HG03108 (cell line): ENCODE measurements at regions not wholly inside any gene's neighbourhood (a gene's known extent, or its start where the extent isn't known, plus 50 kb on each side); places are given as distances from the start of the nearest gene placed in this dataset.

Experiments used
- ATAC-seq: cut with Tn5 transposase; IDR thresholded peaks from one replicate; pipeline ENCODE4 v1.9.1; 2021; ENCODE audit warnings: moderate library complexity; ENCODE audit not compliant: unreplicated experiment

- ATAC-seq, result no peak
Observed at GRCh38 chr9:550333-550732, 291.2 kb upstream of the DMRT1 start.

GRCh38 chr9:551986-552929, 289.2 kb upstream of the DMRT1 start:
- no peak for ATAC-seq

- no peak for ATAC-seq
Observed at GRCh38 chr9:555493-555892, 286.0 kb upstream of the DMRT1 start.

GRCh38 chr9:556199-556598, 285.3 kb upstream of the DMRT1 start:
- no peak for ATAC-seq

GRCh38 chr9:556675-557074, 284.8 kb upstream of the DMRT1 start:
- no peak for ATAC-seq

DNA sequence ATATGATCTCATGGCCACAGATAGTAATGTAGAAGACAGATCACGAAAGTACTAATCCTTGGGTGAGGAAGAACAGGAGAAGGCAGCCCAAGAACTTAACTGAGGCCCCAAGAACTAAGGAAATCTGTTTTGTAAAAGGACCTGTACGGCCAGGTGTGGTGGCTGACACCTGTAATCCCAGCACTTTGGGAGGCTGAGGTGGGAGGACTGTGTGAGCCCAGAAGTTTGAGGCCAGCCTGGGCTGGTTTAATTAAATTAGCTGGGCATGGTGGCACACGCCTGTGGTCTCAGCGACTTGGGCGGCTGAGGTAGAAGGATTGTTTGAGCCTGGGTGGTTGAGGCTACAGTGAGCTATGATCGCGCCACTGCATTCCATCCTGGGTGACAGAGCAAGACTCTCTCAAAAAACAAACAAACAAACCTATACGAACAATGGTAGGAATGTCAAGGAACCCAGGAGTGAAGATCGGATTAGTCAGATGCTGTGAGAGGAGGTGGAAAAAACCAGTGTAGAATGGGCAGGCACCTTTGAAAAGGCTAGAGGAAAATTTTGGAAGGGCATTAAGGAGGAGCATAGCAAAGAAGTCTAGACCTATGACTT, 283.8 kb upstream of the DMRT1 start:
- ATAC-seq, result no peak

- ATAC-seq, result no peak
Observed at GRCh38 chr9:561427-561826, 280.1 kb upstream of the DMRT1 start.

DNA sequence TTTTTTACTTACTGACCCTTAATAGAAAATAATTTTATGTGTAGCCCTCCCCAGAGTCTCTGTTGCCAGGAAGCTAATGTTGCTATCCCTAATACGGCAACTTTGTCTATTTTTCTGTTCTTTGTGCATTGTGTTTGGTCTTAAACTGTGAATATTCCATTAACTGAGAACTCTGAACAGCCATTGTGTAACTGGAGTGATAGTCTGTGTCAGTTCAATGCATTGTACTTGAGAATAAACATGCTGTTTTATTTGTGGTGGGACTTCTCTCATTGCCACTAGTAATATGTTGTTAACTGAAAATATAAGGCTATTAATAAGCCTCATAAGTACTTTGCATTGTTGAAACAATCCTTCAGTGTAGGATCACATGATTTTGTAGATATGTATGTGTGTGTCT, 278.3 kb upstream of the DMRT1 start:
- no peak for ATAC-seq

- no peak for ATAC-seq
Observed at GRCh38 chr9:565528-565927, 276.0 kb upstream of the DMRT1 start.

GRCh38 chr9:567128-567746, 274.3 kb upstream of the DMRT1 start:
- peak; percentile 91 for ATAC-seq

DNA sequence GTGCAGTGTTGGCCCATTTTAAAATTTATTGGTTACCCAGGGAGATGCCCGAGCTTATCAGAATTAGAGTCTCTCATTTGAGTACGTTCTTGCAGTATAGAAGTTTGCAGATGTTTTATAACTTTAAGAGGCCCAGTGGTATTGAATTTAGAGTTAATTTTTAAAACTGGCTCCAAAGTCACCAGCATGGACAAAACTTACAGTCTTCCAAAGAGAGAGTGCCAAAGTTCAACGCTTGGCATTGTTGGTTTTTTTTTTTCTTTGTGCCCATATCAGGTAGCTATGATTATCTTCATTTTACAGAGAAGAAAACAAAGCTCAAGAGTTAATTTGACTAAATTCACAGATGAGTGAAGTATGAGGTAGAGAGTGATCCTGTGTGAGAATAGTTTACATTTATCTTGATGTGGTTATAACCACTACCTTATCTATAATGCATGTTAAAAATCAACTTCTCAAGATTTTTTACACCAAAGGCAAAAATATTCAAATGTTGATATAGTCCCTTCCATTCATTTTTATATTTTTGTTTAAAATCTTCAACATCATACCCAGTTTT, 273.7 kb upstream of the DMRT1 start:
- no peak for ATAC-seq

GRCh38 chr9:569296-569695, 272.2 kb upstream of the DMRT1 start:
- no peak for ATAC-seq

- no peak for ATAC-seq
Observed at GRCh38 chr9:570187-570586, 271.3 kb upstream of the DMRT1 start.

DNA sequence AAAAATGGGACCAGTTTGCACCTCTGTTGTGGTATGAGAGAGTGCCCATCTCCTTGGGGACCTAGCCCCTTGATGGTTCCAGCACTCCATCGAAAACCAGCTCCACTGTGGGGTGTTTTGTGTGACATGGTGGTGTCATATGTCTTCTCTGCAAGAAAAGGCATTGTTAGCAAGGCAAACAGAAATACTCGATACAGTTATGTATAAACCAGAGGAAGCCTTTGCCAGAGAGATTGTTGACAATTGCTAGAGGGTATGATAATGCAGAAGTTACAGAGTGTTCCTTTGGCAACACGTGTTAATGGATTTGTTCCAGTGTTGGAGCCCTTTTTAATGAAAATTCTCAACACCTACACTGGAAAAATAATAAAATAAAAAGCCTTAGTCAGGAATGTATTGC, 270.4 kb upstream of the DMRT1 start:
- no peak for ATAC-seq

GRCh38 chr9:571741-572140, 269.8 kb upstream of the DMRT1 start:
- ATAC-seq, result no peak

GRCh38 chr9:573691-574410, 267.6 kb upstream of the DMRT1 start:
- ATAC-seq, result no peak

GRCh38 chr9:575139-575538, 266.4 kb upstream of the DMRT1 start:
- no peak for ATAC-seq

DNA sequence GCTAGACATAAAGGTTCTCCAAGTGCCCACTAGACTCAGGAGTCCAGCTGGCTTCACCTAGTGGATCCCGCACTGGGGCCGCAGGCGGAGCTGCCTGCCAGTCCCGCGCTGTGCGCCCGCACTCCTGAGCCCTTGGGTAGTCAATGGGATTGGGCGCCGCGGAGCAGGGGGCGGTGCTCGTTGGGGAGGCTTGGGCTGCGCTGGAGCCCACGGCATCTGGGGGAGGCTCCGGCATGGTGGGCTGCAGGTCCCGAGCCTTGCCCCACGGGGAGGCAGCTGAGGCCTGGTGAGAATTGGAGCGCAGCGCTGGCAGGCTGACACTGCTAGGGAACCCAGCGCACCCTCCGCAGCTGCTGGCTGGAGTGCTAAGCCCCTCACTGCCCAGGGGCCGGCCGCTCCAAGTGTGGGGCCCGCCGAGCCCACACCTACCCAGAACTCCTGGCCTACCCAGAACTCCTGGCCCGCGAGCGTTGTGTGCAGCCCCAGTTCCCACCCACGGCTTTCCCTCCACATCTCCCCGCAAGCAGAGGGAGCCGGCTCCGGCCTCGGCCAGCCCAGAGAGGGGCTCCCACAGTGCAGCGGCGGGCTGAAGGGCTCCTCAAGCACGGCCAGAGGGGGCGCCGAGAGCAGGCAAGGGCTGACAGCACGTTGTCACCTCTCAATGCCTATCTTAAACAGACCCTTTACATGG, 260.7 kb upstream of the DMRT1 start:
- no peak for ATAC-seq

DNA sequence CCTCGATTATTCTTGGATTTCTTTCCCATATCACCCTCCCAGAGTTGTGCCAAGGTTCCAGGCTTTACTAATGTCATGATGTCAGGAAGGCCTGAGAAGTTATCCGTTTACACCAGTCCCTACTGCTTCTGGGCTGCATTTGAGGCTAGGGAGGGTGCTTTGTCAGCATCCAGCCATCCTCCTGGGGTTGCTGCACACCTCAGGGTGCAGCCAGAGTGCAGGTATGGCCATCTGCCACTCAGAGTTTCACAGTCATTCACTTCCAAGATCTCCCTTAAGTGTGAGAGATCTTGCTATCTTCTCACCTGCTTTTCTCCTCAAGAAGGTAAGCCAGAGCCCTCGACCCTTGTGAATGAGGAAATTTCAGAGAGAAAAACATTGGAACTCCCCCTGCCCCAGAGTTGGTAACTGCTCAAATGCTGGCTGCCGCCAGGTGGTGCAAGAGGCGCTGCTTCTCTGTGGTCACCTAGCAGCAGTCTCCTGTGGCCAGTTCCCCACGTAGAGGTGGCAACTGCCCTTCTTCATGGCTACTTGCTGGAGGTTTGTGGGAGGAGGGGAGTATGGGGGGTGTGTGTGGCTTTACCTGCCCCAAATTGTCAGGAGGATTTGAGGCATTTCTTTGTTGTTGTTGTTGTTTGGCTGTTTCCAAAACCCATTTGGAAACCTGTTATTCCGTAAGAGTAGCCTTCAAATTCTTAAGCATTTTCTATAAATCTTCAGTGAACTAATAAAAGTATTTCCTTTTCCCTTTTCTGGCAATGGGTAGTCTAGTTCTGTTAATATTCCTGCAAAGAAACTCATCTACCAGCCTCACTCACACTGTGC, 259.6 kb upstream of the DMRT1 start:
- no peak for ATAC-seq

- ATAC-seq, result no peak
Observed at GRCh38 chr9:582775-583174, 258.7 kb upstream of the DMRT1 start.
